ENCODE measurements at regions not wholly inside any gene's neighbourhood (a gene's known extent, or its start where the extent isn't known, plus 50 kb on each side); places are given as distances from the start of the nearest gene placed in this dataset.

DNA sequence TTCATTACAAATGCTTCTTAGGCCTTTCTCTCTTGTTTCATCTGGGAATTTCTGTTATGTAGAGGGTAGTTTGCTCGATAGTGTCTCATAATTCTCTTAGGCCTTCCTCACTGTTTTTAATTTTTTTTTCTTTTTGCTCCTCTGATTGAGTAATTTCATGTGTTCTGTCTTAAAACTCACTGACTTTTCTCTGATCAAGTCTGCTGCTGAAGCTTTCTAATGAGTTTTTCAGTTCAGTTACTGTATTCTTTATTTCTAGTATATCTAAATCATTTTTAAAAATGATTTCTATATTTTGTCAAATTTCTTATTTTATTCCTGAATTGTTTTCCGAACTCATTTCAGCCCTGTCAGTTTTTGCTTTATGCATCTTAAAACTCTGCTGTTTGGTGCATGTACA lies 228.0 kb downstream of the MID1IP1 start:
- no peak for TF ChIP-seq EZH2phosphoT487 (conservative IDR thresholded peaks at IDR 0.05; ENCODE audit: low read length)
- TF ChIP-seq, protein P1, sequence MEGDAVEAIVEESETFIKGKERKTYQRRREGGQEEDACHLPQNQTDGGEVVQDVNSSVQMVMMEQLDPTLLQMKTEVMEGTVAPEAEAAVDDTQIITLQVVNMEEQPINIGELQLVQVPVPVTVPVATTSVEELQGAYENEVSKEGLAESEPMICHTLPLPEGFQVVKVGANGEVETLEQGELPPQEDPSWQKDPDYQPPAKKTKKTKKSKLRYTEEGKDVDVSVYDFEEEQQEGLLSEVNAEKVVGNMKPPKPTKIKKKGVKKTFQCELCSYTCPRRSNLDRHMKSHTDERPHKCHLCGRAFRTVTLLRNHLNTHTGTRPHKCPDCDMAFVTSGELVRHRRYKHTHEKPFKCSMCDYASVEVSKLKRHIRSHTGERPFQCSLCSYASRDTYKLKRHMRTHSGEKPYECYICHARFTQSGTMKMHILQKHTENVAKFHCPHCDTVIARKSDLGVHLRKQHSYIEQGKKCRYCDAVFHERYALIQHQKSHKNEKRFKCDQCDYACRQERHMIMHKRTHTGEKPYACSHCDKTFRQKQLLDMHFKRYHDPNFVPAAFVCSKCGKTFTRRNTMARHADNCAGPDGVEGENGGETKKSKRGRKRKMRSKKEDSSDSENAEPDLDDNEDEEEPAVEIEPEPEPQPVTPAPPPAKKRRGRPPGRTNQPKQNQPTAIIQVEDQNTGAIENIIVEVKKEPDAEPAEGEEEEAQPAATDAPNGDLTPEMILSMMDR (IDR thresholded peaks at IDR 0.05; ENCODE audit: insufficient read depth, low read length, poor library complexity, severe bottlenecking): no peak

DNA sequence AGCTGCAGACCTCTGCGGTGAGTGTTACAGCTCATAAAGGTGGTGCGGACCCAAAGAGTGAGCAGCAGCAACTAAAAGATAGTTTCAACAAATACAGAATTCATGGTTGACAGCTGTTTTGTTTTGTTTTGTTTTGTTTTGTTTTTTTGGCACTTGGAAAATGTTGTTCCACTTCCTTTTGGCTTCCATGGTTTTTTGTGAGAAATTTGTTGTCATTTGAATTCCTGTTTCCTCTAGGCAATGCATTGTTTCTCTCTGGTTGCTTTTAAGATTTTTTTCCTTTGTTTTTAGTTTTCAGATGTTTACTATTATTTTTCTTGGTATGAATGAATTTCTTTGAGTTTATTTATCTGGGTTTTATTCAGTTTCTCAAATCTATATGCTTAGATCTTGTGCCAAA lies 229.4 kb downstream of the MID1IP1 start:
- H4K20me1 ChIP-seq (ENCODE audit: low read depth, low read length): no peaks in the 10 kb centered on the region
- no peak overlapping the region for H3K4me3 ChIP-seq (ENCODE audit: insufficient read depth, low read length, poor library complexity, severe bottlenecking)
- H3K9me3 ChIP-seq (ENCODE audit: insufficient read depth, low read length): no peaks in the 10 kb centered on the region
- H3K9me2 ChIP-seq (replicated peaks; ENCODE audit: insufficient read depth, low read length): no peaks in the 10 kb centered on the region
- H3K9ac ChIP-seq (ENCODE audit: low read length): no peak overlapping the region
- no peak for TF ChIP-seq EZH2phosphoT487 (conservative IDR thresholded peaks at IDR 0.05; ENCODE audit: low read length)
- TF ChIP-seq, protein P1 (IDR thresholded peaks at IDR 0.05; ENCODE audit: insufficient read depth, low read length, poor library complexity, severe bottlenecking): no peak
- no peaks in the 10 kb centered on the region for H3F3A ChIP-seq (ENCODE audit: insufficient read depth)
- no peaks in the 10 kb centered on the region for H3K79me2 ChIP-seq (ENCODE audit: insufficient read depth, low read length)
- no peak overlapping the region for H3K27ac ChIP-seq (ENCODE audit: low read depth, low read length)
- no peak overlapping the region for H2AFZ ChIP-seq (ENCODE audit: low read depth, low read length, severe bottlenecking)
- no peak overlapping the region for H3K4me2 ChIP-seq (ENCODE audit: low read depth, low read length, poor library complexity, severe bottlenecking)
- no peaks in the 10 kb centered on the region for H3K27me3 ChIP-seq (ENCODE audit: low read length)
- no peaks in the 10 kb centered on the region for H3K36me3 ChIP-seq (ENCODE audit: low read length)

More for the DNA sequence above, 228.0 kb downstream of the MID1IP1 start:
- Histone ChIP-seq H3K9ac (ENCODE audit: low read length) (no peak overlapping the region), H3K4me3 (ENCODE audit: insufficient read depth, low read length, poor library complexity, severe bottlenecking) (no peak overlapping the region), H3K27me3 (ENCODE audit: low read length) (no peaks in the 10 kb centered on the region), H3K36me3 (ENCODE audit: low read length) (no peaks in the 10 kb centered on the region), H2AFZ (ENCODE audit: low read depth, low read length, severe bottlenecking) (no peak overlapping the region), H3K4me2 (ENCODE audit: low read depth, low read length, poor library complexity, severe bottlenecking) (no peak overlapping the region), H3K9me2 (replicated peaks; ENCODE audit: insufficient read depth, low read length) (no peaks in the 10 kb centered on the region), H3K27ac (ENCODE audit: low read depth, low read length) (no peak overlapping the region), H3F3A (ENCODE audit: insufficient read depth) (no peaks in the 10 kb centered on the region), H3K79me2 (ENCODE audit: insufficient read depth, low read length) (no peaks in the 10 kb centered on the region), H3K9me3 (ENCODE audit: insufficient read depth, low read length) (no peaks in the 10 kb centered on the region), H4K20me1 (ENCODE audit: low read depth, low read length) (no peaks in the 10 kb centered on the region)

DNA sequence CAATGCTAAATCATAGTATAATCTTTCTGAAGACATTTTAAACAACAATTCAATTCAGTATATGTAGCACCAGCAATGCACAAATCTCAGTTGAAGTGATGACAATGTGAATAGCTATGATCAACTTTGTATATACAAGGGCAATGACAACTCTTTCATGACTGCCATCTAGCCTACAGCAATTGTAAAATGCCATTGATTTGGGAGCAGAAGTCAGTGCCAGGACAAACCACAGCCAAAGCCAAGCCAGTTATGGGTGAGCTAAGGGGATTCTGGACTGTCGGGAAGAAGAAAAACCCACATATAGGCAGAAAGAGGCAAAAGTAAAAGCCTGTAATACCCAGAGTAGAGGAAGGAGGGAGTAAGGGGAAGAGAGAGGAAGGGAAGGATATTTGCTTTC lies 238.6 kb downstream of the MID1IP1 start:
- no peaks in the 10 kb centered on the region for H3K79me2 ChIP-seq (ENCODE audit: insufficient read depth, low read length)
- H2AFZ ChIP-seq (ENCODE audit: low read depth, low read length, severe bottlenecking): no peak overlapping the region
- no peak overlapping the region for H3K9ac ChIP-seq (ENCODE audit: low read length)
- TF ChIP-seq EZH2phosphoT487 (conservative IDR thresholded peaks at IDR 0.05; ENCODE audit: low read length): no peak
- TF ChIP-seq, protein P1 (IDR thresholded peaks at IDR 0.05; ENCODE audit: insufficient read depth, low read length, poor library complexity, severe bottlenecking): no peak
- H3K27me3 ChIP-seq (ENCODE audit: low read length): no peaks in the 10 kb centered on the region
- no peaks in the 10 kb centered on the region for H4K20me1 ChIP-seq (ENCODE audit: low read depth, low read length)
- H3K36me3 ChIP-seq (ENCODE audit: low read length): no peaks in the 10 kb centered on the region
- H3F3A ChIP-seq (ENCODE audit: insufficient read depth): no peaks in the 10 kb centered on the region
- H3K9me2 ChIP-seq (replicated peaks; ENCODE audit: insufficient read depth, low read length): no peaks in the 10 kb centered on the region
- no peaks in the 10 kb centered on the region for H3K9me3 ChIP-seq (ENCODE audit: insufficient read depth, low read length)
- H3K4me2 ChIP-seq (ENCODE audit: low read depth, low read length, poor library complexity, severe bottlenecking): no peak overlapping the region
- no peak overlapping the region for H3K27ac ChIP-seq (ENCODE audit: low read depth, low read length)
- no peak overlapping the region for H3K4me3 ChIP-seq (ENCODE audit: insufficient read depth, low read length, poor library complexity, severe bottlenecking)
